DOHH2 (cell line): ENCODE measurements at regions not wholly inside any gene's neighbourhood (a gene's known extent, or its start where the extent isn't known, plus 50 kb on each side); places are given as distances from the start of the nearest gene placed in this dataset.

Experiments
- EZH2phosphoT487 ChIP-seq: fragments of 200-600 bp; sonication (generic); IDR thresholded peaks from 2 replicates; pipeline ENCODE4 v1.6.1; 2017; ENCODE audit warnings: borderline replicate concordance, mild to moderate bottlenecking, antibody characterized with exemption, low read length, moderate library complexity, mixed read lengths
- TF ChIP-seq, protein P1 (sequence below): fragments of 200-600 bp; sonication (generic); IDR thresholded peaks from one replicate; pipeline ENCODE4 v1.5.1; 2014; ENCODE audit warnings: antibody characterized with exemption, mild to moderate bottlenecking, low read depth, low read length; ENCODE audit not compliant: poor library complexity, severe bottlenecking

DNA sequence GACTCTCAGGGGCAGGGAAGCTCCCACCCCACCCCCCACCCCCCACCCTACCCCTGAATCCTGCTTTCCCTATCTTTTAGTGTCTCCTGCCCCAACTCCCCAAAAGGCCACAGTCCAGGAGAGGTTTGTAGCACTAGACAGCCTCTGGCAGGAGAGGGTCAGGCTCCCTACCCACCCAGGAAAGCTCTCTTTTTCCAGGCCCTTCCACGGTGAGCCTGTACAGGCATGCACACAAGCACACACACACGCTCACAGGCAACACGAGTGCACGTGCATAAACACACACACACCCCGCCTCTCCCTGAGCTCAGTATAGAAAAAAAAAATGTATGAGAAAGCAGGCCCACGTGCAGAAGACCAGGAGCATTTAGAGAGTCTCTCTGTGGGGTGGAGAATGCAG, 414.0 kb downstream of the MN1 start:
- TF ChIP-seq, protein P1, sequence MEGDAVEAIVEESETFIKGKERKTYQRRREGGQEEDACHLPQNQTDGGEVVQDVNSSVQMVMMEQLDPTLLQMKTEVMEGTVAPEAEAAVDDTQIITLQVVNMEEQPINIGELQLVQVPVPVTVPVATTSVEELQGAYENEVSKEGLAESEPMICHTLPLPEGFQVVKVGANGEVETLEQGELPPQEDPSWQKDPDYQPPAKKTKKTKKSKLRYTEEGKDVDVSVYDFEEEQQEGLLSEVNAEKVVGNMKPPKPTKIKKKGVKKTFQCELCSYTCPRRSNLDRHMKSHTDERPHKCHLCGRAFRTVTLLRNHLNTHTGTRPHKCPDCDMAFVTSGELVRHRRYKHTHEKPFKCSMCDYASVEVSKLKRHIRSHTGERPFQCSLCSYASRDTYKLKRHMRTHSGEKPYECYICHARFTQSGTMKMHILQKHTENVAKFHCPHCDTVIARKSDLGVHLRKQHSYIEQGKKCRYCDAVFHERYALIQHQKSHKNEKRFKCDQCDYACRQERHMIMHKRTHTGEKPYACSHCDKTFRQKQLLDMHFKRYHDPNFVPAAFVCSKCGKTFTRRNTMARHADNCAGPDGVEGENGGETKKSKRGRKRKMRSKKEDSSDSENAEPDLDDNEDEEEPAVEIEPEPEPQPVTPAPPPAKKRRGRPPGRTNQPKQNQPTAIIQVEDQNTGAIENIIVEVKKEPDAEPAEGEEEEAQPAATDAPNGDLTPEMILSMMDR: no peak
- TF ChIP-seq EZH2phosphoT487: no peak
